Erythroblast (primary cell): ENCODE measurements at regions not wholly inside any gene's neighbourhood (a gene's known extent, or its start where the extent isn't known, plus 50 kb on each side); places are given as distances from the start of the nearest gene placed in this dataset.

Source experiments
- GATA1 ChIP-seq: IDR thresholded peaks from 2 replicates; pipeline ENCODE4 v1.6.1; 2011; ENCODE audit warnings: low read depth, mild to moderate bottlenecking, control low read depth, low read length, moderate library complexity
- POLR2A ChIP-seq: IDR thresholded peaks from 2 replicates; pipeline ENCODE4 v1.6.1; 2011; ENCODE audit warnings: mild to moderate bottlenecking, low read length

DNA sequence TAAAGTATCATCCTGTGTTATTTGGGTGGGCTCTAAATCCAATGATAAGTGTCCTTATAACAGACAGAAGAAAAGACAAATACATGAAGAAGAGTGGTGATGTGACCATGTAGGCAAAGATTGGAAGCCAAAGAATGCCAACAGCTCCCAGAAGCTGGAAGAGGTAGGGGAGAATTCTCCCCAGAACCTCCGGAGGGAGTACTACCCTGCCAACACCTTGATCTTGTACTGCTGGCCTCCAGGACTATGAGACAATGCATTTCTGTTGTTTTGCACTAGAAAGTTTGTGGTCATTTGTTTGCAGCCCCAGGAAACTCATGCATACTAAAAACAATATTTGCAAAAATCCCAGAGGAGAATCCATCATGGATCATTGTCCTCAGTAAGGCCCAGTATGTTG, 115.0 kb upstream of the ARHGAP20 start:
- TF ChIP-seq POLR2A (no peak), GATA1 (no peak)
